DND-41 (cell line): ENCODE measurements at regions not wholly inside any gene's neighbourhood (a gene's known extent, or its start where the extent isn't known, plus 50 kb on each side); places are given as distances from the start of the nearest gene placed in this dataset.

Source experiments
- ATAC-seq: fragments of 200-7000 bp; cut with Tn5 transposase; 3 replicates; pipeline ENCODE4 v1.9.1; 2021; ENCODE audit warnings: low read depth; ENCODE audit not compliant: insufficient read depth
- DNase-seq: peaks from one replicate; pipeline ENCODE4 v3.0.0-alpha.2; 2020
- H2AFZ ChIP-seq: 2 replicates; pipeline ENCODE4 v1.6.0; 2012; ENCODE audit warnings: low read depth, low read length
- H3K27ac ChIP-seq: 2 replicates; pipeline ENCODE4 v1.5.1; 2012; ENCODE audit warnings: low read length, inconsistent platforms
- H3K27me3 ChIP-seq: fragments of 200-600 bp; sonication (generic); 2 replicates; pipeline ENCODE4 v1.6.0; 2012; ENCODE audit warnings: low read length, mild to moderate bottlenecking, inconsistent platforms; ENCODE audit not compliant: insufficient read depth, poor library complexity
- H3K36me3 ChIP-seq: 2 replicates; pipeline ENCODE4 v1.5.1; 2012; ENCODE audit warnings: low read length, inconsistent platforms; ENCODE audit not compliant: insufficient read depth
- H3K4me1 ChIP-seq: 2 replicates; pipeline ENCODE4 v1.5.1; 2012; ENCODE audit warnings: mild to moderate bottlenecking, low read length; ENCODE audit not compliant: insufficient read depth
- H3K4me2 ChIP-seq: 2 replicates; pipeline ENCODE4 v1.6.0; 2012; ENCODE audit warnings: mild to moderate bottlenecking, moderate library complexity, low read length, inconsistent platforms; ENCODE audit not compliant: insufficient read depth
- H3K4me3 ChIP-seq, 2 experiments: fragments of 200-600 bp in 1 of 2; shearing (Covaris generic) in 1 of 2; 2 replicates each; pipeline ENCODE4 v1.5.1; 2012 to 2016; ENCODE audit warnings: inconsistent platforms in 2 of 2, low read length in 2 of 2, mild to moderate bottlenecking in 2 of 2, low read depth in 1 of 2, moderate library complexity in 1 of 2
- H3K79me2 ChIP-seq: 2 replicates; pipeline ENCODE4 v1.6.0; 2012; ENCODE audit warnings: low read length, inconsistent platforms; ENCODE audit not compliant: insufficient read depth
- H3K9ac ChIP-seq: 2 replicates; pipeline ENCODE4 v1.6.0; 2012; ENCODE audit warnings: low read depth, mild to moderate bottlenecking, inconsistent platforms, low read length, moderate library complexity
- H3K9me3 ChIP-seq: 2 replicates; pipeline ENCODE4 v1.5.1; 2012; ENCODE audit warnings: low read length, moderate library complexity, mild to moderate bottlenecking, inconsistent platforms; ENCODE audit not compliant: insufficient read depth, severe bottlenecking
- H4K20me1 ChIP-seq: 2 replicates; pipeline ENCODE4 v1.6.0; 2012; ENCODE audit warnings: low read length; ENCODE audit not compliant: insufficient read depth
- CTCF ChIP-seq: IDR thresholded peaks from 2 replicates; pipeline ENCODE4 v1.5.1; 2012; ENCODE audit warnings: borderline replicate concordance, low read length, moderate library complexity, mild to moderate bottlenecking; ENCODE audit not compliant: poor library complexity, severe bottlenecking; ENCODE audit errors: extremely low read depth
- EZH2 ChIP-seq: IDR thresholded peaks from 3 replicates; pipeline ENCODE4 v1.6.1; 2012; ENCODE audit warnings: borderline replicate concordance, low read depth, mild to moderate bottlenecking, moderate library complexity, low read length, inconsistent platforms; ENCODE audit not compliant: severe bottlenecking

- no peaks in the 10 kb centered on the region for H3K36me3 ChIP-seq
- no peak for TF ChIP-seq CTCF
- no peak for TF ChIP-seq EZH2
- no peaks in the 10 kb centered on the region for H4K20me1 ChIP-seq
- H3K9me3 ChIP-seq = no peaks in the 10 kb centered on the region
- H3K4me2 ChIP-seq = no peak overlapping the region
- no peak overlapping the region for H3K4me3 ChIP-seq
- no peaks in the 10 kb centered on the region for H3K27me3 ChIP-seq
- H3K9ac ChIP-seq = no peak overlapping the region
- no peak overlapping the region for H3K27ac ChIP-seq
- no peak for DNase-seq
- ATAC-seq = no peak
- H3K79me2 ChIP-seq = no peaks in the 10 kb centered on the region
- no peak overlapping the region for H2AFZ ChIP-seq
- no peaks in the 10 kb centered on the region for H3K4me1 ChIP-seq
Measured at GRCh38 chr2:221130431-221130830, 441.7 kb downstream of the EPHA4 start.

DNA sequence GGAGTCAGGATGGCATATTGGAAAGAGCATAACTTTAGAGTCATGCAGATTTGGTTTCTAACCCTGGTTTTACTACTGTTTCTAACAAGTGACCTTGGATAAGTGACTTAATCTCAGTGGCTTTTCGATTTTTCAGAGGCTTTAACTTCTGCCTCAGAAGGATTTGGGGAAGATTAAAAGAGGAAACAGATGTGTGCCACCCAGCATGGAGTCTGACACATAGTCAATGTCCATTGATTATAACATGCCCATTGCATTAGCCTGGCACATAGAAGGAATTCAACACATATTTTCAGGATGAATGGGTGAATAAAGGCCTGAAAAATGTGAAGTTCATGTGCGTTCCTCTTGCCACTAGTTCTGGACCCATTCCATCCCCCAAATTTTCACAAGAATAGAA, 438.2 kb downstream of the EPHA4 start:
- no peak overlapping the region for H3K27ac ChIP-seq
- no peak overlapping the region for H3K4me2 ChIP-seq
- no peak for TF ChIP-seq EZH2
- no peak for TF ChIP-seq CTCF
- no peaks in the 10 kb centered on the region for H3K4me1 ChIP-seq
- DNase-seq (no peak), ATAC-seq (no peak)
- no peaks in the 10 kb centered on the region for H3K27me3 ChIP-seq
- H3K9me3 ChIP-seq = no peaks in the 10 kb centered on the region
- H3K9ac ChIP-seq = no peak overlapping the region
- no peaks in the 10 kb centered on the region for H4K20me1 ChIP-seq
- no peaks in the 10 kb centered on the region for H3K79me2 ChIP-seq
- H3K4me3 ChIP-seq = no peak overlapping the region
- no peak overlapping the region for H2AFZ ChIP-seq
- no peaks in the 10 kb centered on the region for H3K36me3 ChIP-seq

DNA sequence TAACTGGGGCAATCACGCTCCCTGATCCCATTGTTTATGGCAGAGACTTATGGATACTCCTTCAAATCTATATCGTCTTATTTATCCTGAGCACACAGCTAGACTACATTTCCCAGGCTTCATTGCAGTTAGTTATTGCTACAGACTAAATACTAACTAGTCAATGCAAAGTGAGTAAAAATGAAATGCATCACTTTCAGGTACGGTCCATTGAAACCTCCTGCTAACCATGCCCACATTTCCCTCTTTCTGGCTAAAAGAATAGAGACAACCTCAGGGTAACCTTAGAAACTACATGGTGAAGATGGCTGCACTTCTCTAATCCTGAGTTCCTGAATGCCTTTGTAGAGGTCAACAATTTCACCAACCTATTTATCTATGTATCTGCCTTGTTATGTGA, 437.4 kb downstream of the EPHA4 start:
- no peak overlapping the region for H3K27ac ChIP-seq
- H3K36me3 ChIP-seq = no peaks in the 10 kb centered on the region
- no peak overlapping the region for H2AFZ ChIP-seq
- H3K9me3 ChIP-seq = no peaks in the 10 kb centered on the region
- no peaks in the 10 kb centered on the region for H4K20me1 ChIP-seq
- no peak for TF ChIP-seq CTCF
- no peak for TF ChIP-seq EZH2
- no peak overlapping the region for H3K4me3 ChIP-seq
- H3K79me2 ChIP-seq = no peaks in the 10 kb centered on the region
- no peak overlapping the region for H3K9ac ChIP-seq
- H3K27me3 ChIP-seq = no peaks in the 10 kb centered on the region
- no peak overlapping the region for H3K4me2 ChIP-seq
- ATAC-seq (no peak), DNase-seq (no peak)
- no peaks in the 10 kb centered on the region for H3K4me1 ChIP-seq

GRCh38 chr2:221135699-221136098, 436.4 kb downstream of the EPHA4 start:
- H3K4me3 ChIP-seq = no peak overlapping the region
- no peak overlapping the region for H3K27ac ChIP-seq
- H3K27me3 ChIP-seq = no peaks in the 10 kb centered on the region
- H3K4me2 ChIP-seq = no peak overlapping the region
- no peaks in the 10 kb centered on the region for H4K20me1 ChIP-seq
- DNase-seq (no peak), ATAC-seq (no peak)
- H3K9ac ChIP-seq = no peak overlapping the region
- TF ChIP-seq EZH2 (no peak), CTCF (no peak)
- H3K36me3 ChIP-seq = no peaks in the 10 kb centered on the region
- H3K9me3 ChIP-seq = no peaks in the 10 kb centered on the region
- H3K4me1 ChIP-seq = no peaks in the 10 kb centered on the region
- H2AFZ ChIP-seq = no peak overlapping the region
- H3K79me2 ChIP-seq = no peaks in the 10 kb centered on the region
